Hippocampal formation (tissue), 2 donors: ENCODE measurements at regions not wholly inside any gene's neighbourhood (a gene's known extent, or its start where the extent isn't known, plus 50 kb on each side); places are given as distances from the start of the nearest gene placed in this dataset.
"Not testable (repeated sequence)": the region's sequence is repeated elsewhere in the genome, so short reads cannot be mapped to it uniquely, and the experiment has no call there.

Experiments
- DNase-seq, 2 donors: peaks; one replicate each; lab custom pipeline; 2025; lab: John Stamatoyannopoulos, UW

DNA sequence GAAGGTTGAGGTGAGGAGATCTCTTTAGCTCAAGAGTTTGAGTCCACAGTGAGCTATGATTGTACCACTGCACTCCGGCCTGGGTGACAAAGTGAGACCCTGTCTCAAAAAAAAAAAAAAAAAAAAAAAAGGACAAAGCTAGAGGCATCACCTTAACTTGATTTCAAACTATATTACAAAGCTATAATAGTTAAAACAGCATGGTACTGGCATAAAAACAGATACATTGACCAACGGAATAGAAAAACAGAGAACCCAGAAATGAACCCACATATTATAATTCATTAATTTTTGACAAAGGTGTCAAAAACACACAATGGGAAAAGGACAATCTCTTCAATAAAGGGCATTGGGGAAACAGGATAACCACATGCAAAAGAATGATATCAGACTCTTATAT lies 50.8 kb upstream of the MBOAT1 start:
- no peak for DNase-seq

DNA sequence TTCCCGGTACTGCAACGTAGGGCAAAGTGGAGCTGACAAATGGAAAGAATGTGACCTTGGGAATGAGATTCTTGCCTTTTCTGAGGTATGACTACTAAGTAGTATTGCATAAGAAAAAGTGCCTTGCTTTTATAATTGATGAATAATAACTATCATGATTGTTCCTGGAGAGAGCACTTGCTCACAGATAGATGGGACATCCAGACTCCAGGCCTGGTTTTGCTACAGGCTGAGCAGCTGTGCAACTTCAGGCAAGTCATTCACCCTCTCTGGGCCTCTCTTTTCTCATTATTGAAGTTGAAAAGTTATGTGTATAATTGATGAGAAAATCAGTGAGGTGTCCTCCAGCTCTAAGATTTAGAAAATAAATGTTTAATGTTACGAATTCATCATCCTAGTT lies 53.6 kb upstream of the MBOAT1 start:
- no peak for DNase-seq

GRCh38 chr6:20266851-20267608 lies 54.8 kb upstream of the MBOAT1 start:
- no peak for DNase-seq

DNA sequence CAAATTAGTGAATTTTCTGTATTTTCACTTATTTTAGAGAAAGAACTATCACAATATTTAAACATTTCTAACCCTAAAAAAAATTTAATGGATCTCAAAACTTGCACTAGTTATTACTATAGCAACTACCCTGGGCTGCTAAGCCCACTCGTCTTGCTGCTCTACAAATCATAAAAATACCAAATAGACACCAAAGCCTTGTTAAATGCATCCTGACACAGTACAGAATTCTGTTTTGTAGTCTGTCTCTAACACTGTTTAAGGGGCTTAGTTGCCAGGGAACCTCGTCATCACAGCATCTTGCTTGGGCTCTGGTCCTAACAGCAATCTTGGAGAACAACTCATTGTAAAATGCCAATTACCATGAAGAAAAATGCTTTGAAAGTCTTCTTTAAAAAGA lies 56.9 kb upstream of the MBOAT1 start:
- DNase-seq: no peak

DNA sequence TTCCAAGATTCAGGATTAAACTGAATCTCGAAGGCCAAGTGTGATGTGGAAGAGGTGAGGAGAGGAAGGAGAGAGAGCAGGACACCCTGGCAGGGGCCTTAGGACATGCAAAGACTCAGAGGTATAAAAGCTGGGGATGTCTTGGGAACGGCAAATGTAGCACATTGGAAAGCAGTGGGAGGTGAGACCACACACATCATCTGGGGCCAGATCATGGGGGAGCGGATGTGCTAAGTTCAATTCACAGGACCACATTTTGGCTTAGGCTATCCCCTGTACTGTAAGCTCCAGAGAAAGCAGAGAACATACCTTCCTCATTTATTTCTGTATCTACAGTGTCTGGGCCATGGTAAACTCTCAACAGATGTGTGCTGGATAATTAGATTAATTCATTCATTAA lies 59.5 kb upstream of the MBOAT1 start:
- DNase-seq: no peak

DNA sequence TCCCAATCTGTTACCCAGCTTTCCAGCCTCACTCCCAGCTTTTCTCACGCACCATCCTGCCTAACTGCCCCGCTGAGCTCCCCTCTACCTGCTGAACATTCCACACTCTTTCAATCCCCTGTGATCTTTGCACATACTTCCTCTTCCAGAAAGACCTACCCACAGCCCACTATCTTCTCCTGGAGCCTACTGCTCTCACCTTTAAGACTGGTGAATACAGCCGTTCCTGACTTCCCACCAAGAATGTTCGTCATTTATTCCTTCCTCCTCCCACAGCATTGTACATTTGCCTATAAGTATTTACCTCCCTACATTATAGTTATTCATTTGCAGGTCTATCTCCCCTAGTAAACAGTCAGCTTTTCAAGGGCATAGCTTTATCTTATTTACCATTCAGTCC lies 61.9 kb upstream of the MBOAT1 start:
- DNase-seq: no peak

GRCh38 chr6:20275837-20276236 lies 63.6 kb upstream of the MBOAT1 start:
- not testable (repeated sequence) for DNase-seq

GRCh38 chr6:20277724-20278123 lies 65.5 kb upstream of the MBOAT1 start:
- DNase-seq: not testable (repeated sequence)

DNA sequence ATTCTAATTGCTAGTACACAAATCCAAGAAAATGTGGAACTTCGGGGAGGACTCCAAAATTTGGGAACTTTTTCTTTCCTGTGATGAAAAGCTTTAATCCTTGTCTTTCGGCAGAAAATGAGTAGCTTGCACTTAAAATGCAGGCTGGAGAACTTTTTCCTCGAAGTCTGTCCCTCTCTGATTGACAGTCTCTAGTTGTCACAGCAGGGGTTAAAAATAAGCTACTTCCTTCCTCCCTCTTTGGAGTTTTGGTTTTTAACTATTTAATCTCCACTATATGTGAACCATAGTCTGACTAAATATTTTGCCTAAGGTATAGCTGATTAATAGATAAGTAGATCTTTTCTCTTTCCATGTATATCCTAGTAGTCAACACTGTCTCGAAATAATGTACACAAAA lies 66.8 kb upstream of the MBOAT1 start:
- no peak for DNase-seq

DNA sequence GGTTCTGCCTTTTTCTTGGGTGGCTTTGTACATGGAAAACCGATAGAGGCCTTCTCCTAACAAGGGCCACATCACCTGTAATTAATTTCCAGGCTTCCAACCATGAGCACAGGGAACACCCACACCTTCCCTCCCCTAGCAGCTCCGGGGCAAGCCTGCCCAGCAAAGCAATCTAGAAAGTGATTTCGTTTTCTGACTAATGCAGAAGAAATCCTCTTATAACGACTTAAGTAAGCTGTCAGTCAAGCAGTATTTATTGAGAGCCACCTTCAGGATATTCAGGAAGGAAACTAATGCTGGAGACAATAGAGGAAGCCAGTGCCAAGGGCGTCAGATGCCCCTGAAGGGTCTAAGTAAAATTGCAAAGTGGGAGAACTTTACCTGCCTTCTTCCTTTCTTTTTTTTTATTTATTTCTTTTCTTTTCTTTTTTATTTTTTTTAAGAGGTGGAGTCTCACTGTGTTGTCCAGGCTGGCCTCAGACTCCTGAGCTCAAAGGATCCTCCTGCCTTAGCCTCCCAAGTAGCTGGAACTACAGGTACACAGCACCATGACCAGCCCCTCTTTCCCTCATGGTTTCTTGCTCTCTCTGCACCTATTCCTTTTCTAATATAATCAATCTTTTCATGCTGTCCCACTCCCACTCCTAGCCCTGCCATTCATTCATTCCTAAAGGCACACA lies 67.5 kb upstream of the MBOAT1 start:
- DNase-seq: no peak

GRCh38 chr6:20280288-20280621 lies 68.0 kb upstream of the MBOAT1 start:
- no peak for DNase-seq

DNA sequence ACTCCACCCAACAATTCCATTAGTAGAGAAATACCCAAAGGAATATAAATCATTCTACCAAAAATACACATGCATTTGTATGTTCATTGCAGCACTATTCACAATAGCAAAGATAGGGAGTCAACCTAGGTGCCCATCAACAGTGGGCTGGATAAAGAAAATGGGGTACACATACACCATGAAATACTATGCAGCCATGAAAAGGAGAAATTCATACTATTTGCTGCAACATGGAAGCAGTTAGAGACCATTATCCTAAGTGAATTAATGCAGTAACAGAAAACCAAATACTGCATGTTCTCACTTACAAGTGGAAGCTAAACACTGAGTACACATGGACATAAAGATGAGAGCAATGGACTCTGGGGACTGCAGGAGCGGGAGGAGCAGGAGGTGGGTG lies 72.4 kb upstream of the MBOAT1 start:
- DNase-seq: no peak

GRCh38 chr6:20286968-20287565 lies 74.8 kb upstream of the MBOAT1 start:
- DNase-seq: no peak

DNA sequence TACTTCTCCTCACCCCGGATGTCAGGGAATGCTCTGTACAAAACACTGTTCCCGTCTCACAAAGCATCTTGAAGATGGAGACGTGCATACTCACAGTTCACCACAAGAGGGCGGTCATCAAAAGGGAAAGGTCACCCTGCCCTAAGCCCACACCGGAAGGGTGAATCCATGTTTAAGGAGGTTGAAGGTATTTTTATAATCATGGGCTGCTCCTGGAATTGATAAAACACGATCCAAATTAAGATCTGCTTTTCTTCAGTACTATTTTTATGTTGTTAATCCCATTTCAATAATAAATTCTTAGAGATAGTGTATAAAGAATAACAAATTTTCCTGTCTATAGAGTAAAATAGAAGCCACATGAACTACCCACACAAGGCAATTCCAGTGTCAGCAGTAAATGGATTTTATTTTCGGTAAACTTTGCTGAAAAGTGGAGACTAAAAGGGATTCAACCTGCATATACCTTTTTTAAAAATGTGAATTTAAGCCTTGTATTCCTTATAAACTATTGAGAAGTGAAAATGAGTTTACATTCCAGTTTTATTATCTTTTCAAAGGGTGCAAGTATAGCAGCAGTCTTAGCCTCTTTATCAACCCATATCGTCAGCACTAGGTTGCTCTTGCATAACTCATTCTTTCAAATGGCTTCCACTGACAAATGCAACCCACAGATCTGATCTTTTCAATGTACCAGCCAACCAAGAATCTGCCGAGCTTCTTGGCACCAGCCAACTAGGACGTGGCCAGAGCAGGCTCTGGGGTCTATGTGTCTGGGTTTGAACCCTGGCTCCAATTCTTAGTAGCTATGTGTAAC lies 79.7 kb upstream of the MBOAT1 start:
- peak; percentile 51 to 56 for DNase-seq

DNA sequence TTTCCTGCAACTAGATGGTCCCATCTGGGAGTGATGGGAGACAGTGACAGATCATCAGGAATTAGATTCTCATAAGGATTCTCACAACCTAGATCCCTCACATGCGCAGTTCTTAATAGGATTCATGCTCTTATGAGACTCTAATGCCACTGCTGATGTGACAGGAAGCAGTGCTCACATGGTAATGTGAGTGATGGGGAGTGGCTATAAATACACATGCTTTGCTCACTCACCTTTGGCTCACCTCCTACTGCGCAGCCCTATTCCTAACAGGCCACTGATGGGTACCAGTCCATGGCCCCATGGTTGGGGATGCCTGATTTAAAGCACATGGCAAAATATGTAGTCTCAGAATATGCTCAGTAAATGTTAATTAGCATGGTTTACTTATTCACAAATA lies 80.6 kb upstream of the MBOAT1 start:
- no peak for DNase-seq

GRCh38 chr6:20301256-20301655 lies 89.0 kb upstream of the MBOAT1 start:
- DNase-seq: no peak

- DNase-seq: no peak
These were observed 89.9 kb upstream of the MBOAT1 start for GRCh38 chr6:20302168-20302567.

DNA sequence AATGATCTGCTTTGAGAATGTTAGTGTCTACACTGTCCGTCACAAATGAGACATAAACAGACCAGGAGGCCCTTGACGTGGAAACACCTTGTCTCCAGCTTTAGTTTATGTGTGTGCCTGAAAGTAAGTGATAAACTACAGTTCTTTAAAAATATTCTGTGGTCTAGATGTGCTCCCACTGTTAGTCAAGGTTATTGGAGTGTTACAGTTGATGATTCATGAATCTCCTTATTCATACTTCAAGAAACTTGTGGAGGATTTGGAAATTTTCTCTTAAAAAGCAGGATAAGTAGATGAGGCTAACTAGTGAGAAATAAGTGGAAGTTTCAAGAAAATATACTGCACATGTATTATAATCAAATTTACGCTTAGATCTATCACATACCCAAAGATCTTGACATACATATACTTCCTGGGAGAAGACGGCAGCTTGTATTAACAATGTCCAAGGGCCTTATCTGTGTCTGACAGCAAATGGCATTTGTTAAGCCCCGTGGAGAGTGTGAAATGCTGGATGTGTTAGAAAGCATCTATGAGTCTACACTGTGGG lies 90.5 kb upstream of the MBOAT1 start:
- no peak for DNase-seq

DNA sequence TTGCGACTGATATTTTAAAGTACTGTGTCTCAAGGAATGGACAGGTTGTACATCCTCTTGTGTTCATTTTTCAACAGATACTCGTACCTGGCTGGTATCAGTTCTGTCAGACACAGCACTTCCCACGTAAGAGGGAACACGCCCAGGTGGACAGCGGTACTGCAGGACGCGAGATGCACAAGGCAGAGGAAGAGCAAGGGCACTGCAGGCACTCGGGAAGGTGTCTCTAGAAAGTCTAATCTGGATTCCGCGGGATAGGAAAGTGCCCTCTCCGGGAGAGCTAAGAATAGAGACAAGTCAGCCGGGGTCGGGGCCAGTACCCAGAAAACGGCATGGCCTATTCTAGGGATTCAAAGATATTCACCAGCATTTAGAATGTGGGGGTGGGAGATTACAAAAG lies 94.2 kb upstream of the MBOAT1 start:
- DNase-seq: no peak

- DNase-seq: no peak
These were observed 92.5 kb upstream of the E2F3 start for GRCh38 chr6:20309186-20309585.

DNA sequence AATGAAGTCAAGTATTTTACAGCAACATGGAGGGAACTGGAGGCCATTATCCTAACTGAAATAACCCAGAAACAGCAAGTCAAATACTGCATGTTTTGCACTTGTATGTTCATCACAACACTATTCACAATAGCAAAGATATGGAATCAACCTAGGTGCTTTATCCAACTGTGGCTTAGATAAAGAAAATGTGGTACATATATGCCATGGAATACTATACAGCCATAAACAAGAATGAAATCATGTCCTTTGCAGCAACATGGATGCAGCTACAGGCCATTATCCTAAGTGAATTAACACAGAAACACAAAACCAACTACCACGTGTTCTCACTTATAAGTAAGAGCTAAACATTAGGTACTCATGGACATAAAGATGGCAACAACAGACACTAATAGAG lies 91.5 kb upstream of the E2F3 start:
- DNase-seq: no peak

- DNase-seq: no peak
These were observed 89.1 kb upstream of the E2F3 start for GRCh38 chr6:20312606-20313005.
